ENCODE measurements at regions not wholly inside any gene's neighbourhood (a gene's known extent, or its start where the extent isn't known, plus 50 kb on each side); places are given as distances from the start of the nearest gene placed in this dataset.

GRCh38 chr2:43114210-43114609 lies 112.2 kb downstream of the ZFP36L2 start:
- TF ChIP-seq EZH2 (IDR thresholded peaks at IDR 0.05; ENCODE audit: insufficient read depth, poor library complexity, severe bottlenecking) (no peak), EZH2phosphoT487 (IDR thresholded peaks at IDR 0.05; ENCODE audit: insufficient read depth, low read depth) (no peak)
